Umbilical cord (tissue), 1 donor: ENCODE measurements at regions not wholly inside any gene's neighbourhood (a gene's known extent, or its start where the extent isn't known, plus 50 kb on each side); places are given as distances from the start of the nearest gene placed in this dataset.
"Not testable (repeated sequence)": the region's sequence is repeated elsewhere in the genome, so short reads cannot be mapped to it uniquely, and the experiment has no call there.

ENCODE experiments used
- DNase-seq: peaks from one replicate; pipeline ENCODE4 v3.0.0-alpha.2; 2015; ENCODE audit warnings: low spot score

- DNase-seq = not testable (repeated sequence)
Observed at GRCh38 chr15:24488164-24488907, 187.2 kb upstream of the NPAP1 start.

GRCh38 chr15:24505216-24505615 lies 170.4 kb upstream of the NPAP1 start:
- not testable (repeated sequence) for DNase-seq

- DNase-seq = not testable (repeated sequence)
Observed at GRCh38 chr15:24509714-24510113, 165.9 kb upstream of the NPAP1 start.

- not testable (repeated sequence) for DNase-seq
Observed at GRCh38 chr15:24511598-24511997, 164.0 kb upstream of the NPAP1 start.

- not testable (repeated sequence) for DNase-seq
Observed at GRCh38 chr15:24518772-24519171, 156.8 kb upstream of the NPAP1 start.

- not testable (repeated sequence) for DNase-seq
Observed at GRCh38 chr15:24531235-24531634, 144.3 kb upstream of the NPAP1 start.

- DNase-seq = peak; percentile 34
Observed at GRCh38 chr15:24534032-24534431, 141.5 kb upstream of the NPAP1 start.

- DNase-seq = not testable (repeated sequence)
Observed at GRCh38 chr15:24557281-24557680, 118.3 kb upstream of the NPAP1 start.

- no peak for DNase-seq
Observed at GRCh38 chr15:24607636-24608035, 67.9 kb upstream of the NPAP1 start.

- no peak for DNase-seq
Observed at GRCh38 chr15:24617646-24618045, 57.9 kb upstream of the NPAP1 start.

- DNase-seq = no peak
Observed at GRCh38 chr15:24621630-24622215, 53.9 kb upstream of the NPAP1 start.
